HL-60 (cell line): ENCODE measurements at regions not wholly inside any gene's neighbourhood (a gene's known extent, or its start where the extent isn't known, plus 50 kb on each side); places are given as distances from the start of the nearest gene placed in this dataset.
A peak's percentile ranks its signal among the peaks of the same experiment; 100 is the strongest.

ENCODE experiments used
- DNase-seq, 2 experiments: peaks; one replicate each; pipeline ENCODE4 v3.0.0-alpha.2; 2010 to 2020; ENCODE audit warnings: low read depth in 1 of 2, low spot score in 1 of 2
- H3K27ac ChIP-seq: fragments of 250-450 bp; sonication (Bioruptor Pico); replicated peaks from 2 replicates; pipeline ENCODE4 v1.5.1; 2020; ENCODE audit warnings: mild to moderate bottlenecking, moderate library complexity
- H3K27me3 ChIP-seq: fragments of 250-450 bp; sonication (Bioruptor Pico); 2 replicates; pipeline ENCODE4 v1.5.1; 2021; ENCODE audit warnings: mild to moderate bottlenecking, moderate library complexity; ENCODE audit not compliant: insufficient read depth, poor library complexity, severe bottlenecking
- H3K4me3 ChIP-seq: replicated peaks from 2 replicates; pipeline ENCODE4 v1.5.1; 2011; ENCODE audit warnings: mild to moderate bottlenecking, control low read depth, low read length; ENCODE audit not compliant: insufficient read depth
- CTCF ChIP-seq: IDR thresholded peaks from one replicate; pipeline ENCODE4 v1.5.1; 2011; ENCODE audit warnings: low read length, control low read depth, inconsistent platforms; ENCODE audit not compliant: insufficient read depth
- GABPA ChIP-seq: IDR thresholded peaks from 2 replicates; pipeline ENCODE4 v1.6.1; 2012; ENCODE audit warnings: low read depth
- POLR2AphosphoS5 ChIP-seq: IDR thresholded peaks from 2 replicates; pipeline ENCODE4 v1.6.1; 2012; ENCODE audit warnings: low read depth
- REST ChIP-seq: IDR thresholded peaks from 2 replicates; pipeline ENCODE4 v1.6.1; 2012; ENCODE audit warnings: low read depth; ENCODE audit not compliant: insufficient replicate concordance
- SPI1 ChIP-seq: IDR thresholded peaks from 2 replicates; pipeline ENCODE4 v1.6.1; 2012; ENCODE audit warnings: low read depth, mild to moderate bottlenecking, borderline replicate concordance

GRCh38 chr9:29691758-29692407, 2118.6 kb upstream of the C9orf72 start:
- Histone ChIP-seq H3K27me3 (no peaks in the 10 kb centered on the region), H3K4me3 (no peak overlapping the region), H3K27ac (no peak overlapping the region)
- TF ChIP-seq CTCF (no peak), REST (no peak), SPI1 (no peak), GABPA (no peak), POLR2AphosphoS5 (no peak)
- peak in 1 of 2 experiments; percentile 9 for DNase-seq

DNA sequence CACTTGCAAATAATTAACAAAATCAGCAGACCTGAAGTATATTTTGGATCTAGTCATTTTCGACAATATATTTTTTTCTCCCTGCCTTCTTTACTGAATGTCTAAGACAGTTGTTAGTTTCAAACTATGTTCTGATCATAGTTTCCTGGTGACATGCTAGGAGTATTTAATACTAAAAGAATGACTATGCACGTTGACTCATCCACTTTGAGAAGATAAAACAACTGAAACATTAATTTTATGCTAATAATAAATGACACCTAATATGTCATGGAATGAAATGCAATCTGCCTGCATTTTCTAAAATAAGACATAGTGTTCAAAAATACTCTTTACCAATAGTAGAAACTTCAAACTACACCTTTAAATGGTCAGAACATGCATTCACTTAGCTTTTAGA, 2123.7 kb upstream of the C9orf72 start:
- H3K27me3 ChIP-seq = no peaks in the 10 kb centered on the region
- no peak overlapping the region for H3K27ac ChIP-seq
- TF ChIP-seq GABPA (no peak), REST (no peak), SPI1 (no peak), CTCF (no peak), POLR2AphosphoS5 (no peak)
- no peak for DNase-seq
- H3K4me3 ChIP-seq = no peak overlapping the region

DNA sequence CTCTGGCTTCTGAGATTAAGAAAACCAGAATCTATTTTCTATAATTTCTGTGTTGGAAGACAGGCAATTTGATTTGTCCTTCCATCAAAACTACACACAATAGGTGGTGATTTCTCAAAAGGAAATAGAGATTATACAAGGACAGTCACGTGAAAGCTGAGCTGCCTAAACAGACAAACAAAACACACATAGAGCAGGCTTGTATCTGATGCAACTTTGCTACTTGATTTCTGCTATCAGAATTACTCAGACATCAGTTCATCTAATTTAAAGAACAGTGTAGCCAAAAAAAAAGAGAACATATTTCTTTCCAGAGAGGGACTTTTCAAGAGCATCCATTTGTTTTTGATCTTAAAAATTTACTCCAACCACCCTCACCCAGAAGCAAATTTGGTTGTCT, 2128.3 kb upstream of the C9orf72 start:
- DNase-seq = no peak
- Histone ChIP-seq H3K4me3 (no peak overlapping the region), H3K27me3 (no peaks in the 10 kb centered on the region), H3K27ac (no peak overlapping the region)
- TF ChIP-seq CTCF (no peak), POLR2AphosphoS5 (no peak), SPI1 (no peak), GABPA (no peak), REST (no peak)
